ENCODE measurements at regions not wholly inside any gene's neighbourhood (a gene's known extent, or its start where the extent isn't known, plus 50 kb on each side); places are given as distances from the start of the nearest gene placed in this dataset.
A peak's percentile ranks its signal among the peaks of the same experiment; 100 is the strongest.
"Not testable (repeated sequence)": the region's sequence is repeated elsewhere in the genome, so short reads cannot be mapped to it uniquely, and the experiment has no call there.

DNA sequence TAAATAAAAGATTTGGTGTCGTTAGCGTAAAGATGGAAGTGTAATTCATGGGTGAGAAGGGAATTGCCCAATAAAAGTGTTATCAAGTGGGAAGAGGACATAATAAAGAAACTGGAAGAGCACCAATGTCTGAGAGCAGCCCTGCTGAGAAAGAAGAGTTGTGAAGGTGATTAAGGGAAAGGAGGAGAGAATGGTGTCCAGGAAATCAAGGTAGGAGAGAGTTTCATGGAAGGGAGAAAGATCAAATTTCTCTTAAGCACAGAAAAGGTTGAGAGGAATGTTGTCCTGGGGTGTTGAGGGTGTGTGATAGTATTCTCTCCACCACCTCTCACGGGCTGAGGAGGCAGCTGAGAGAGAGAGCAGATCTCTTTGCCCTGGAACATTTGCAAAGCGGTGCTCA, 339.7 kb downstream of the SATB1 start:
- TF ChIP-seq, protein P1, sequence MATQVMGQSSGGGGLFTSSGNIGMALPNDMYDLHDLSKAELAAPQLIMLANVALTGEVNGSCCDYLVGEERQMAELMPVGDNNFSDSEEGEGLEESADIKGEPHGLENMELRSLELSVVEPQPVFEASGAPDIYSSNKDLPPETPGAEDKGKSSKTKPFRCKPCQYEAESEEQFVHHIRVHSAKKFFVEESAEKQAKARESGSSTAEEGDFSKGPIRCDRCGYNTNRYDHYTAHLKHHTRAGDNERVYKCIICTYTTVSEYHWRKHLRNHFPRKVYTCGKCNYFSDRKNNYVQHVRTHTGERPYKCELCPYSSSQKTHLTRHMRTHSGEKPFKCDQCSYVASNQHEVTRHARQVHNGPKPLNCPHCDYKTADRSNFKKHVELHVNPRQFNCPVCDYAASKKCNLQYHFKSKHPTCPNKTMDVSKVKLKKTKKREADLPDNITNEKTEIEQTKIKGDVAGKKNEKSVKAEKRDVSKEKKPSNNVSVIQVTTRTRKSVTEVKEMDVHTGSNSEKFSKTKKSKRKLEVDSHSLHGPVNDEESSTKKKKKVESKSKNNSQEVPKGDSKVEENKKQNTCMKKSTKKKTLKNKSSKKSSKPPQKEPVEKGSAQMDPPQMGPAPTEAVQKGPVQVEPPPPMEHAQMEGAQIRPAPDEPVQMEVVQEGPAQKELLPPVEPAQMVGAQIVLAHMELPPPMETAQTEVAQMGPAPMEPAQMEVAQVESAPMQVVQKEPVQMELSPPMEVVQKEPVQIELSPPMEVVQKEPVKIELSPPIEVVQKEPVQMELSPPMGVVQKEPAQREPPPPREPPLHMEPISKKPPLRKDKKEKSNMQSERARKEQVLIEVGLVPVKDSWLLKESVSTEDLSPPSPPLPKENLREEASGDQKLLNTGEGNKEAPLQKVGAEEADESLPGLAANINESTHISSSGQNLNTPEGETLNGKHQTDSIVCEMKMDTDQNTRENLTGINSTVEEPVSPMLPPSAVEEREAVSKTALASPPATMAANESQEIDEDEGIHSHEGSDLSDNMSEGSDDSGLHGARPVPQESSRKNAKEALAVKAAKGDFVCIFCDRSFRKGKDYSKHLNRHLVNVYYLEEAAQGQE (IDR thresholded peaks at IDR 0.05; ENCODE audit: insufficient replicate concordance, low read depth), result no peak
- TF ChIP-seq SPI1 (IDR thresholded peaks at IDR 0.05; ENCODE audit: borderline replicate concordance, low read depth), result no peak
- TF ChIP-seq, protein P2, sequence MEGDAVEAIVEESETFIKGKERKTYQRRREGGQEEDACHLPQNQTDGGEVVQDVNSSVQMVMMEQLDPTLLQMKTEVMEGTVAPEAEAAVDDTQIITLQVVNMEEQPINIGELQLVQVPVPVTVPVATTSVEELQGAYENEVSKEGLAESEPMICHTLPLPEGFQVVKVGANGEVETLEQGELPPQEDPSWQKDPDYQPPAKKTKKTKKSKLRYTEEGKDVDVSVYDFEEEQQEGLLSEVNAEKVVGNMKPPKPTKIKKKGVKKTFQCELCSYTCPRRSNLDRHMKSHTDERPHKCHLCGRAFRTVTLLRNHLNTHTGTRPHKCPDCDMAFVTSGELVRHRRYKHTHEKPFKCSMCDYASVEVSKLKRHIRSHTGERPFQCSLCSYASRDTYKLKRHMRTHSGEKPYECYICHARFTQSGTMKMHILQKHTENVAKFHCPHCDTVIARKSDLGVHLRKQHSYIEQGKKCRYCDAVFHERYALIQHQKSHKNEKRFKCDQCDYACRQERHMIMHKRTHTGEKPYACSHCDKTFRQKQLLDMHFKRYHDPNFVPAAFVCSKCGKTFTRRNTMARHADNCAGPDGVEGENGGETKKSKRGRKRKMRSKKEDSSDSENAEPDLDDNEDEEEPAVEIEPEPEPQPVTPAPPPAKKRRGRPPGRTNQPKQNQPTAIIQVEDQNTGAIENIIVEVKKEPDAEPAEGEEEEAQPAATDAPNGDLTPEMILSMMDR (IDR thresholded peaks at IDR 0.05; ENCODE audit: insufficient read depth, low read length), result no peak
- TF ChIP-seq POLR2AphosphoS5 (IDR thresholded peaks at IDR 0.05; ENCODE audit: low read depth), result no peak
- TF ChIP-seq GABPA (IDR thresholded peaks at IDR 0.05; ENCODE audit: low read depth), result no peak
- Histone ChIP-seq H3K4me3 (replicated peaks; ENCODE audit: insufficient read depth, low read length) (no peak overlapping the region), H3K27ac (replicated peaks) (no peak overlapping the region), H3K27me3 (ENCODE audit: insufficient read depth, poor library complexity, severe bottlenecking) (no peaks in the 10 kb centered on the region)
- no peak for DNase-seq (ENCODE audit: low read depth in 1 of 2, low spot score in 1 of 2)

DNA sequence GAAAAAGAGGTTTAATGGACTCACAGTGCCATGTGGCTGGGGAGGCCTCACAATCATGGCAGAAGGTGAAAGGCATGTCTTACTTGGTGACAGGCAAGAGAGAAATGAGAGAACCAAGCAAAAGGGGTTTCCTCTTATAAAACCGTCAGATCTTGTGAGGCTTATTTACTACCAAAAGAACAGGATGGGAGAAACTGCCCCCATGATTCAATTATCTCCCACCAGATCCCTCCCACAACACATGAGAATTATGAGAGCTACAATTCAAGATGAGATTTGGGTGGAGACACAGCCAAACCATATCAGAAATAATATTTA, 340.8 kb upstream of the TBC1D5 start:
- not testable (repeated sequence) for H3K4me3 ChIP-seq (replicated peaks; ENCODE audit: insufficient read depth, low read length); H3K27me3 ChIP-seq (ENCODE audit: insufficient read depth, poor library complexity, severe bottlenecking); DNase-seq (ENCODE audit: low read depth in 1 of 2, low spot score in 1 of 2); H3K27ac ChIP-seq (replicated peaks)

DNA sequence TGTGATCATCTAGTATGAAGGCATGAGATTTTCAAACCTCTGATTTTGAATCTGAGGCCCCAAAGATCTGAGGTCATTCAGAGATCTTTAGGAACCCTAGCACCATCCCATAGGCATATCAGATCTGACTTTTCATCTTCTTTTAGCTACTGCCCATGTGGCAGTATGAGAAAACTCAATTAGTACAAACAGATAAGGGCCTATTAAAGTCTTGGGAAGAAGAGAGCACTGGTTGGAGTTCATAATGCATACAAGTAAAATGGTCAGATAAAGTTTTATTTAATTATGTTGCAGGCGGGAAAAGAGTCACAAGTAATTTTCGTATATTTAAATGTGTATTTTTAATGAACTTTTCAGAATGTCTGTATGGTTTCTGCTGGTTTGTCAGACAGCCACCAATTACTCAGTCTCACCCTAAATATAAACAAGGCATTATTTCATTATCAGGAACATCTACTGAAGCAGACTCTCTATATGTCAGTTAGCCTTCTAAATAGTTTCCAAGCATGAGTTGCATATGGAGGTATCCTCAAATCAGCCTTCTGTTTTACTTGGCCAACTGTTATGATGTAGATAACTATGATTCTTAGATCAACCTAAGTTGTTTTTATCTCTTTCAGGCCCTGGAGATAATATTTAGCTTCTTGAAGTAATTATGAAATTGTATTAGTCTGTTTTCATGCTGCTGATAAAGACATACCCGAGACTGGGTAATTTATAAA, 340.3 kb upstream of the TBC1D5 start:
- Histone ChIP-seq H3K27me3 (ENCODE audit: insufficient read depth, poor library complexity, severe bottlenecking) (no peaks in the 10 kb centered on the region), H3K4me3 (replicated peaks; ENCODE audit: insufficient read depth, low read length) (no peak overlapping the region), H3K27ac (replicated peaks) (no peak overlapping the region)
- no peak for DNase-seq (ENCODE audit: low read depth in 1 of 2, low spot score in 1 of 2)
- TF ChIP-seq SPI1 (IDR thresholded peaks at IDR 0.05; ENCODE audit: borderline replicate concordance, low read depth) (no peak), GABPA (IDR thresholded peaks at IDR 0.05; ENCODE audit: low read depth) (no peak), POLR2AphosphoS5 (IDR thresholded peaks at IDR 0.05; ENCODE audit: low read depth) (no peak)
- TF ChIP-seq, protein P1 (IDR thresholded peaks at IDR 0.05; ENCODE audit: insufficient replicate concordance, low read depth), result no peak
- TF ChIP-seq, protein P2 (IDR thresholded peaks at IDR 0.05; ENCODE audit: insufficient read depth, low read length), result no peak

DNA sequence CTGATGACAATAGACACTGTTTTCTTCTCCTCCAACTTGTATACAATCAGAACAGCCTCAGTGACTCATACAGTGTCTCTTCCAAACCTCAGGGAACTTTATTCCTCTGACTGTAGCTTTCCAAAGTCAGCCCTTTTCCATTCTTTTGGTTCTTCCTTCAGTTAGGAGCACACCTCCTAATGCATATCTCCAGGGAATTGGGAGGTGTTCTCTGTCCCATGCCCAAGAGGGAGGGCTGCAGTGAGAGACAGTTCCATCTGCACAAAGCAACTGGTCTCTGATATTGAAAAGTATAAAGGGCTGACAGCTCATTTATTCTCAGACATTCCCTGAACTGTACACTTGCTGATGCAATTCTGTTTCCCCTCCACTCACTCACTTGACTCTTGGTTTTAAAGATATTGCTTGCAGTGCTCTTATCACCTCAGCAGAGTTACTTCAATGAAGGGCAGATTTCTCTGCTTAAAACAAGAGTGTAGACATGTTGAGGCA, 337.8 kb upstream of the TBC1D5 start:
- Histone ChIP-seq H3K4me3 (replicated peaks; ENCODE audit: insufficient read depth, low read length) (no peak overlapping the region), H3K27ac (replicated peaks) (peak overlapping the region; percentile 58), H3K27me3 (ENCODE audit: insufficient read depth, poor library complexity, severe bottlenecking) (no peaks in the 10 kb centered on the region)
- TF ChIP-seq, protein P2 (IDR thresholded peaks at IDR 0.05; ENCODE audit: insufficient read depth, low read length), result no peak
- TF ChIP-seq GABPA (IDR thresholded peaks at IDR 0.05; ENCODE audit: low read depth) (no peak), SPI1 (IDR thresholded peaks at IDR 0.05; ENCODE audit: borderline replicate concordance, low read depth) (no peak), POLR2AphosphoS5 (IDR thresholded peaks at IDR 0.05; ENCODE audit: low read depth) (no peak)
- TF ChIP-seq, protein P1 (IDR thresholded peaks at IDR 0.05; ENCODE audit: insufficient replicate concordance, low read depth), result no peak
- DNase-seq (ENCODE audit: low read depth in 1 of 2, low spot score in 1 of 2), result no peak

Data from HL-60 (cell line).